Endometrium (tissue), 2 donors: ENCODE measurements at regions not wholly inside any gene's neighbourhood (a gene's known extent, or its start where the extent isn't known, plus 50 kb on each side); places are given as distances from the start of the nearest gene placed in this dataset.
"Not testable (repeated sequence)": the region's sequence is repeated elsewhere in the genome, so short reads cannot be mapped to it uniquely, and the experiment has no call there.

ENCODE experiments used
- FAIRE-seq: peaks from 2 replicates; lab custom pipeline; 2012; peaks lifted over from hg19 to GRCh38; lab: Jason Lieb, UNC
- donor health status: control.
- donor health status: control.

- no peak for FAIRE-seq
Measured at GRCh38 chr21:33993286-33994231, 78.0 kb upstream of the ATP5PO start.

GRCh38 chr21:33992412-33992811 is 76.8 kb upstream of the ATP5PO start:
- not testable (repeated sequence) for FAIRE-seq

GRCh38 chr21:33991133-33991532 is 75.5 kb upstream of the ATP5PO start:
- FAIRE-seq: no peak

- FAIRE-seq: no peak
Measured at GRCh38 chr21:33989440-33989839, 73.8 kb upstream of the ATP5PO start.

- FAIRE-seq: no peak
Measured at GRCh38 chr21:33988237-33989017, 72.8 kb upstream of the ATP5PO start.

- no peak for FAIRE-seq
Measured at GRCh38 chr21:33987461-33987860, 71.9 kb upstream of the ATP5PO start.

GRCh38 chr21:33985117-33986050 is 69.8 kb upstream of the ATP5PO start:
- no peak for FAIRE-seq

GRCh38 chr21:33984021-33984481 is 68.4 kb upstream of the ATP5PO start:
- FAIRE-seq: no peak

- FAIRE-seq: no peak
Measured at GRCh38 chr21:33981391-33982101, 65.9 kb upstream of the ATP5PO start.

GRCh38 chr21:33980276-33980916 is 64.8 kb upstream of the ATP5PO start:
- no peak for FAIRE-seq

- FAIRE-seq: no peak
Measured at GRCh38 chr21:33978585-33978984, 63.0 kb upstream of the ATP5PO start.

GRCh38 chr21:33977721-33978369 is 62.2 kb upstream of the ATP5PO start:
- no peak for FAIRE-seq

GRCh38 chr21:33977017-33977720 is 61.6 kb upstream of the ATP5PO start:
- no peak for FAIRE-seq

GRCh38 chr21:33976082-33977016 is 60.7 kb upstream of the ATP5PO start:
- FAIRE-seq: no peak

- FAIRE-seq: no peak
Measured at GRCh38 chr21:33975548-33976081, 60.0 kb upstream of the ATP5PO start.

- no peak for FAIRE-seq
Measured at GRCh38 chr21:33974513-33975468, 59.2 kb upstream of the ATP5PO start.

GRCh38 chr21:33973268-33973667 is 57.7 kb upstream of the ATP5PO start:
- no peak for FAIRE-seq
